Neural crest cell (in vitro differentiated cells): ENCODE measurements at regions not wholly inside any gene's neighbourhood (a gene's known extent, or its start where the extent isn't known, plus 50 kb on each side); places are given as distances from the start of the nearest gene placed in this dataset.

Source experiments
- DNase-seq: peaks from one replicate; pipeline ENCODE4 v3.0.0; 2021; ENCODE audit warnings: low read depth, mixed read lengths, low spot score
- H3K27ac Mint-ChIP-seq: one replicate; pipeline ENCODE4 v1.8.0; 2021; ENCODE audit warnings: mild to moderate bottlenecking, mixed read lengths; ENCODE audit not compliant: unreplicated experiment
- H3K27me3 Mint-ChIP-seq: 2 replicates; pipeline ENCODE4 v1.8.0; 2021; ENCODE audit warnings: low read depth, mild to moderate bottlenecking, mixed read lengths
- H3K36me3 Mint-ChIP-seq: 2 replicates; pipeline ENCODE4 v1.8.0; 2021; ENCODE audit warnings: low read depth, mild to moderate bottlenecking, mixed read lengths
- H3K4me1 Mint-ChIP-seq: 2 replicates; pipeline ENCODE4 v1.8.0; 2021; ENCODE audit warnings: mixed read lengths
- H3K4me3 Mint-ChIP-seq: one replicate; pipeline ENCODE4 v1.8.0; 2021; ENCODE audit warnings: mild to moderate bottlenecking, mixed read lengths
- H3K9me3 Mint-ChIP-seq: 2 replicates; pipeline ENCODE4 v1.8.0; 2021; ENCODE audit warnings: mixed read lengths
- TF ChIP-seq, protein P1 (sequence below): fragments of 200-600 bp; sonication (generic); conservative IDR thresholded peaks from 2 replicates; pipeline ENCODE4 v1.5.0; 2021; ENCODE audit warnings: antibody characterized with exemption, mild to moderate bottlenecking

DNA sequence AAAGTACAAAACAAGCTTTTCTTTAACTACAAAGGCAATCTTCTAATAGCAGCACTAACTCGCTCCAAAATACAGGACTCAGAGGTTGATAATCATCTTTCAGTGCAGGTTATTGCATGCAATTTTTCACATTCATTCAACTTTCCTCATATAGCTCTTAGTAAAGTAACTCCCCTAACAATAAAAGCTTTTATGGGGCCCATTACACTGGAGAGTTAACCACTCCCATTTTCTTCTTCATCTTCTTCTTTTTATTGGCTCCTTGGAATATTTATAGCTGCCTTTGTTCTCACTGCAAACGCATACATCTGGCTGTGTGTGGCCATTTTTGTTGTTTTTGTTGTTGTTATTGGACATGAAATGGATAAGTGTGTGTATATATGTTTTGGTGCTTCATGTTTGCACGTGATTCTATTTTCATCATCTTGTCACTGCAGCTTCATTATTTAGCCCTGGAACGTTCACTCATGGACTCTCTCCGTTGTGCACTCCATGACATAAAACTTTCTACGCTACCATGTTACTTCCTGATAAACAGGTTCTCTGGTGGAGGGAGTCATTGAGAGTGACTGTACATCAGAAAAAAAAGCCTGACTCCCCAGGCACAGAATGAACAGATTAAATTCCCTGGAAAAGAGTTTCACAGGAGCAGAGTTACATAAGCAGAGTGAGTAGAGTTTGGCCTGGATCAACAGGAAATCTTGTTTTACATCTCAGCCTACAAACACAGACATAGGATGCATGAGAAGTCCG, 236.4 kb upstream of the SP4 start:
- no peak overlapping the region for H3K4me3 Mint-ChIP-seq
- H3K27me3 Mint-ChIP-seq: no peaks in the 10 kb centered on the region
- H3K27ac Mint-ChIP-seq: peak overlapping the region; percentile 85
- peaks cover 5% of the 10 kb centered on the region for H3K9me3 Mint-ChIP-seq
- TF ChIP-seq, protein P1, sequence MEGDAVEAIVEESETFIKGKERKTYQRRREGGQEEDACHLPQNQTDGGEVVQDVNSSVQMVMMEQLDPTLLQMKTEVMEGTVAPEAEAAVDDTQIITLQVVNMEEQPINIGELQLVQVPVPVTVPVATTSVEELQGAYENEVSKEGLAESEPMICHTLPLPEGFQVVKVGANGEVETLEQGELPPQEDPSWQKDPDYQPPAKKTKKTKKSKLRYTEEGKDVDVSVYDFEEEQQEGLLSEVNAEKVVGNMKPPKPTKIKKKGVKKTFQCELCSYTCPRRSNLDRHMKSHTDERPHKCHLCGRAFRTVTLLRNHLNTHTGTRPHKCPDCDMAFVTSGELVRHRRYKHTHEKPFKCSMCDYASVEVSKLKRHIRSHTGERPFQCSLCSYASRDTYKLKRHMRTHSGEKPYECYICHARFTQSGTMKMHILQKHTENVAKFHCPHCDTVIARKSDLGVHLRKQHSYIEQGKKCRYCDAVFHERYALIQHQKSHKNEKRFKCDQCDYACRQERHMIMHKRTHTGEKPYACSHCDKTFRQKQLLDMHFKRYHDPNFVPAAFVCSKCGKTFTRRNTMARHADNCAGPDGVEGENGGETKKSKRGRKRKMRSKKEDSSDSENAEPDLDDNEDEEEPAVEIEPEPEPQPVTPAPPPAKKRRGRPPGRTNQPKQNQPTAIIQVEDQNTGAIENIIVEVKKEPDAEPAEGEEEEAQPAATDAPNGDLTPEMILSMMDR: no peak
- H3K4me1 Mint-ChIP-seq: peaks cover 61% of the 10 kb centered on the region
- H3K36me3 Mint-ChIP-seq: peaks cover 5% of the 10 kb centered on the region
- DNase-seq: no peak

DNA sequence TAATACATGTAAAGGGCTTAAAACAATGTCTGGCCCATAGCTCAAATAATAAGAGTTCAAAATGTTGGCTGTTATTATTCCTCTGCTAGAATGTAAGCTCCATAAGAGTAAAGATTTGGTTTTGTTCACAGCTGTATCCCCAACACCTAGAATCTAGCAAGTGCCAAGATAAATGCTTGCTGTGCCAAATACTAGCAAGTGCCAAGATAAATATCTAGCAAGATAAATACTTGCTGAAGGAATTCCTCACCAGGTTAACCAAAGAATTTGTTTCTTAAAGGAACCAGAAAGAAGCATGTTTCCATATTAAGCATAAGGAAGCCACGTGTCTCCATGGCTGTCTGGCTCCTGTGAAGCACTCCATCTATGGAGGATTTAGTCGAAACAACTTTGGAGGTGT, 235.2 kb upstream of the SP4 start:
- peaks cover 53% of the 10 kb centered on the region for H3K4me1 Mint-ChIP-seq
- peaks cover 5% of the 10 kb centered on the region for H3K9me3 Mint-ChIP-seq
- TF ChIP-seq, protein P1: no peak
- no peak overlapping the region for H3K27ac Mint-ChIP-seq
- H3K4me3 Mint-ChIP-seq: no peak overlapping the region
- H3K27me3 Mint-ChIP-seq: no peaks in the 10 kb centered on the region
- peaks cover 5% of the 10 kb centered on the region for H3K36me3 Mint-ChIP-seq
- no peak for DNase-seq

DNA sequence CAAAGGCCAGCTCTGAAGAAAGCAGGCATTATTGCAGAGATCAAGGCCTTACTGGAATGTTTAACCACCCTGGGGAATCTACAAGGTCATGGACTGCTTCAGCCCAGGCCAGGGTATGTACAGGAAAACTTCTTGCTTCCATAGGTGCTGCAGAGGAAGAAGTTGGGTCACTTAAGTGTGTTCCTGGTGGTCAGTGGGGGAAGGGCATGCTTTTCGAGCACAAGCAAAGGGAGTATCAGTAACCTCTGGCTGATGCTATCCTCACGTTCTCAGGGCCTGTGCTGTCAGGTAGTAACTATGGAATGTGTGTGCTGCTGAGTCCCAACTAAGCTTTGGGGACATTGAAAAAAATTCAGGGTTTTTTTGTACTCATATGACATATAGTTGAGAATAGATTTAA, 234.0 kb upstream of the SP4 start:
- H3K27me3 Mint-ChIP-seq: no peaks in the 10 kb centered on the region

DNA sequence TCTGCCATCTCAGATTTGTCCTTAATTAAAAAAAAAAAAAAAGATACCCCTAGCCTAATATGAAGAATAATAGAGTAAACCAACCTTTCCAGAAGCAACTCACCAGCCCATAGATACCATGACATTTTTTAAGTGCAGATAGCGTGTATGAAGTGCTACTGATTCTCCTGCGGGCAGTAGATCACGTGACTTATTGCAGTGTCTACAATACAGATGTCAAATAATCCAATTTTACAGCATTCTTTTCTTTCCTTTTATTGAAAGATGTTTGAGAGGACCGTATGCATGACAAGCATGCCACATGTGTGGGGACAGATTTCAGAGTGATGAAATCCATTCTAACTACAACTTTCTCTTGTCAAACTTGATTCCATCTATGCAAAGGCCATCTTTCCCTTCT, 232.9 kb upstream of the SP4 start:
- TF ChIP-seq, protein P1: no peak
- H3K4me1 Mint-ChIP-seq: peaks cover 35% of the 10 kb centered on the region
- no peak for DNase-seq
- H3K9me3 Mint-ChIP-seq: no peaks in the 10 kb centered on the region
- no peaks in the 10 kb centered on the region for H3K27me3 Mint-ChIP-seq
- no peak overlapping the region for H3K27ac Mint-ChIP-seq
- H3K36me3 Mint-ChIP-seq: no peaks in the 10 kb centered on the region
- H3K4me3 Mint-ChIP-seq: no peak overlapping the region

More for the DNA sequence above, 234.0 kb upstream of the SP4 start:
- Mint-ChIP-seq H3K4me3 (no peak overlapping the region), H3K4me1 (peaks cover 44% of the 10 kb centered on the region), H3K36me3 (no peaks in the 10 kb centered on the region), H3K27ac (no peak overlapping the region), H3K9me3 (no peaks in the 10 kb centered on the region)
- TF ChIP-seq, protein P1: no peak
- DNase-seq: no peak

DNA sequence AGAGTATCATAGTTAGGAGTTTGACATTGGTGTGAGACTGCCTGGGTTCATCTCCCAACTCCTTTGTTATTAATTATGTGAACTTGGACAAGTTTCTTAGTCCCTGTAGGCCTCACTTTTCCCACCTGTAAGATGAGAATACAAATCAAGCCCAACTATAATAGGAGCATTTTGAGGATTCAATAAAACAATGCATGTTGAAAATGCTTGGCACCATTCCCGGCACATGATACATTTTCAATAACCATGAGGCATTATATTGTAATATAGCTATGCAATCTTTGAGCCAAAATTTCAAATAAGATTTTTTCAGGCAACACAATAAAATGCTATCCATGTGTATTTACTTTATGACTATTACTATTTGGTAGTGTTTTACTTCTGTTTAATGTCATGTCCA, 229.0 kb upstream of the SP4 start:
- H3K4me1 Mint-ChIP-seq: peaks cover 10% of the 10 kb centered on the region
- no peaks in the 10 kb centered on the region for H3K9me3 Mint-ChIP-seq
- H3K36me3 Mint-ChIP-seq: no peaks in the 10 kb centered on the region
- no peak overlapping the region for H3K4me3 Mint-ChIP-seq
- H3K27me3 Mint-ChIP-seq: no peaks in the 10 kb centered on the region
- no peak overlapping the region for H3K27ac Mint-ChIP-seq
- TF ChIP-seq, protein P1: no peak
- DNase-seq: no peak
